ENCODE measurements at regions not wholly inside any gene's neighbourhood (a gene's known extent, or its start where the extent isn't known, plus 50 kb on each side); places are given as distances from the start of the nearest gene placed in this dataset.

DNA sequence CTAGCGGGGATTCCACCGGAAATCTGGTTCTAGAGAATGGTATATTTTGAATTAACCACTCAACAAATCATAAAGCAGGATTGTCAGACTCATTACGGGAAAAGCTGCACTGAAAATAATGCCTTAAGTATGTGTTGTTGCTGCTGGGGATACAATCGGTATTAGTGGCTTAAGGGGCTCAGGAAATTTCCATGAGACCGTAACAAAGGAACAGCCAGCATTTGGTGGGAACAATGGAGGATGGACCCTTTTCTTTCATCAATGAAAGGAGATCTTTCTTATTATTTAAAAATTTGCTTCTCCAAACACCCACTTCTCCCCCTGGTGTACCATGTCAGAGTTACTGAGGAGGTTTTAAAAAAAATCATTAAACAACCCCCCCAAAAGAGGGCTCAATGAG lies 342.6 kb upstream of the ZFHX3 start:
- 94% methylated on average over 5 of the region's 5 CpGs for WGBS
- no peak overlapping the region for H3K27ac ChIP-seq
- no peaks in the 10 kb centered on the region for H3K4me1 ChIP-seq
- no peaks in the 10 kb centered on the region for H3K9me3 ChIP-seq
- no peaks in the 10 kb centered on the region for H3K36me3 ChIP-seq
- H3K4me3 ChIP-seq, result no peak overlapping the region
- no peak for TF ChIP-seq EP300 (IDR thresholded peaks at IDR 0.05)
- DNase-seq (ENCODE audit: low spot score in 2 of 2), result no peak
- H3K27me3 ChIP-seq, result peaks cover 3% of the 10 kb centered on the region

DNA sequence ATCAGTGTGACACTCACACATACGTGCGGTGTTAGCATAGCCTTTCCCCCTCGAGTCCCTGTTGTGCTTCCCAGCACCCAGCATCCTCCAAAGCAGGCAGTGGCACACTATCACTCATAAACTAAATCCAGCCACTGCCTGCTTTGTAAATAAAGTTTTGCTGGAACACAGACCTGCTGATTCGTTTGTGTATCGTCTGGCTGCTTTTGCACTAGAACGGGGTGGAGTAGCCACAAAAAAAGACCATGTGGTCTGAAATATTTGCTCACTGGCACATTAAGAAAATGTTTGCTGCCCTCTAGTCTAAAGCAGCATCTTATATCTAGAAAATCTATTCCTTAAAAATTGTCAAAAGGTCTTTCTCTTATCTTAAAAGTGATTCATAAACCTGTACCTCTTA lies 341.2 kb upstream of the ZFHX3 start:
- DNase-seq (ENCODE audit: low spot score in 2 of 2), result no peak
- no peak overlapping the region for H3K27ac ChIP-seq

DNA sequence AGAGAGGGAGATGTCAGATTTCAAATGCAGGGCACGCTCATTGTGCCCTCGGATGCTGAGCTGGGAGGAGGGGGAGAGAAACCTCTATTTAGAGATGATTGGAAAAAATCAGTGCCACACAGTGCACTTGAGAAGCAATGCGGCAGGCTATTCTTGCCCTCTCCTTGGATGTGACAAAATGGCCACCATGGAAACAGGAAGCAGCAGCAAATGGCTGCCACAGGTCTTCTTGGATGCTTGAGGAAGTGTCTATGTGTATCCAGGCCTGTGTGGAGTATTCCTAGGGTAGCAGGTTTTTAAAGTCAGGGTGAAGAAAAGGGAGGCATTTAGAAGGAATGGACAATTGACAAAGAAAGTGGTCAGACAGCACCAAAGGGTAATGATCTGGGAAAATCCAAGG lies 340.1 kb upstream of the ZFHX3 start:
- no peaks in the 10 kb centered on the region for H3K36me3 ChIP-seq
- peaks cover 4% of the 10 kb centered on the region for H3K27me3 ChIP-seq
- TF ChIP-seq POLR2AphosphoS5 (IDR thresholded peaks at IDR 0.05) (no peak), POLR2A (IDR thresholded peaks at IDR 0.05) (no peak), EP300 (IDR thresholded peaks at IDR 0.05) (no peak)
- TF ChIP-seq, protein P1, sequence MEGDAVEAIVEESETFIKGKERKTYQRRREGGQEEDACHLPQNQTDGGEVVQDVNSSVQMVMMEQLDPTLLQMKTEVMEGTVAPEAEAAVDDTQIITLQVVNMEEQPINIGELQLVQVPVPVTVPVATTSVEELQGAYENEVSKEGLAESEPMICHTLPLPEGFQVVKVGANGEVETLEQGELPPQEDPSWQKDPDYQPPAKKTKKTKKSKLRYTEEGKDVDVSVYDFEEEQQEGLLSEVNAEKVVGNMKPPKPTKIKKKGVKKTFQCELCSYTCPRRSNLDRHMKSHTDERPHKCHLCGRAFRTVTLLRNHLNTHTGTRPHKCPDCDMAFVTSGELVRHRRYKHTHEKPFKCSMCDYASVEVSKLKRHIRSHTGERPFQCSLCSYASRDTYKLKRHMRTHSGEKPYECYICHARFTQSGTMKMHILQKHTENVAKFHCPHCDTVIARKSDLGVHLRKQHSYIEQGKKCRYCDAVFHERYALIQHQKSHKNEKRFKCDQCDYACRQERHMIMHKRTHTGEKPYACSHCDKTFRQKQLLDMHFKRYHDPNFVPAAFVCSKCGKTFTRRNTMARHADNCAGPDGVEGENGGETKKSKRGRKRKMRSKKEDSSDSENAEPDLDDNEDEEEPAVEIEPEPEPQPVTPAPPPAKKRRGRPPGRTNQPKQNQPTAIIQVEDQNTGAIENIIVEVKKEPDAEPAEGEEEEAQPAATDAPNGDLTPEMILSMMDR (IDR thresholded peaks at IDR 0.05), result no peak
- no peak for DNase-seq (ENCODE audit: low spot score in 2 of 2)
- H3K9me3 ChIP-seq, result no peaks in the 10 kb centered on the region
- WGBS, result 95% methylated on average over 3 of the region's 3 CpGs
- H3K4me1 ChIP-seq, result no peaks in the 10 kb centered on the region
- H3K4me3 ChIP-seq, result no peak overlapping the region
- no peak overlapping the region for H3K27ac ChIP-seq

More for the DNA sequence above, 341.2 kb upstream of the ZFHX3 start:
- H3K4me3 ChIP-seq, result no peak overlapping the region
- 49% methylated on average over 6 of the region's 6 CpGs for WGBS
- TF ChIP-seq POLR2AphosphoS5 (IDR thresholded peaks at IDR 0.05) (no peak), POLR2A (IDR thresholded peaks at IDR 0.05) (no peak), EP300 (IDR thresholded peaks at IDR 0.05) (no peak)
- TF ChIP-seq, protein P1 (IDR thresholded peaks at IDR 0.05), result no peak
- no peaks in the 10 kb centered on the region for H3K36me3 ChIP-seq
- peaks cover 4% of the 10 kb centered on the region for H3K27me3 ChIP-seq
- H3K4me1 ChIP-seq, result no peaks in the 10 kb centered on the region
- H3K9me3 ChIP-seq, result no peaks in the 10 kb centered on the region

DNA sequence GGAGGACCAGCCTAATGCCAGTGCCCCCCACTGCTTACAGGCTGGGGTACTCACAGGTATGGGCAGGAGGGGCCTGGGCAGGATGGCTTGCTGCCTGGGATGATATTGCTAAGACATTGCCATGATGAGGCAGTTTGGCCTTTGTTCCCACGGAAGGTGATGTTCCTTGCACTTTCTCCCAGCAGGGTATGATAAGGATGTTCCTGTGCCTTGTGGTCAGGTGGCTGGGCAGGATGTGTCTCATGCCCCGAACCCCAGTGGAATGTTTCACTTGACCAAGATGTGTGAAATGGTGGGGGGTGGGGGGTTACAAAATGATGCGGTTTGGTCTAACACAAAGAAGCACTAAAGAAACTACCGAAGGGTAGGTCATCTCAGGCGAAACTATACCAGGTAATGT lies 337.8 kb upstream of the ZFHX3 start:
- Histone ChIP-seq H3K4me1 (no peaks in the 10 kb centered on the region), H3K4me3 (no peak overlapping the region), H3K36me3 (no peaks in the 10 kb centered on the region), H3K9me3 (no peaks in the 10 kb centered on the region), H3K27ac (no peak overlapping the region), H3K27me3 (peaks cover 7% of the 10 kb centered on the region)
- no peak for TF ChIP-seq POLR2AphosphoS5 (IDR thresholded peaks at IDR 0.05)
- TF ChIP-seq POLR2A (IDR thresholded peaks at IDR 0.05), result no peak
- no peak for TF ChIP-seq EP300 (IDR thresholded peaks at IDR 0.05)
- TF ChIP-seq, protein P1 (IDR thresholded peaks at IDR 0.05), result no peak
- WGBS, result 93% methylated on average over 5 of the region's 5 CpGs
- DNase-seq (ENCODE audit: low spot score in 2 of 2), result no peak

DNA sequence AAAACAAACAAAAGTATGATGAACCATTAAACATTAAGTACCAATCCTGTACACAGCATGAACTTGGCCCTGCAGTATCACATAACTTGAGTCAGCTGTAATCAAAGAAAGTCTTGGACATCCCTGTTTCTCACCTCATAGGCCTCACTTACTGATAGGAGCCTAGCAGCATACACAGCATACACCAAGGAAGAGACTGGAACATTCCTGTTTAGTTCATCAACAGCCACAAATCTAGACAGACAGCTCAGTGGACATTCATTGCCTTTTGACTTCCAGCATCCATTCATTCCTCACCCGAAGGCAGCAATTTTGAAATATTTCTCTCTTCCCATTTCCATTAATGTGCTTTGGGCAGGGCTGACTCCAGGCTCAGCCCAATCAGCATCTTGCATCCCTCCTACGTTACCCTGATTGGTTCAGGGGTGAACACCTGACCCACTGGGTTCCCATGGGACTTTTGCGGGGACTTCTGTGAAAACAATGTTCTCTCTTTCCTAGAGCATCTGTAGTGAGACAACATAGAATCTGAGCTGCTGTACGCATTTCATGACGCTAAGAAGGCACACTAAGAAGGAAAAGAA lies 336.7 kb upstream of the ZFHX3 start:
- Histone ChIP-seq H3K4me1 (no peaks in the 10 kb centered on the region), H3K4me3 (no peak overlapping the region), H3K36me3 (no peaks in the 10 kb centered on the region), H3K27ac (no peak overlapping the region), H3K9me3 (no peaks in the 10 kb centered on the region), H3K27me3 (peaks cover 7% of the 10 kb centered on the region)
- DNase-seq (ENCODE audit: low spot score in 2 of 2), result no peak
- WGBS, result 90% methylated on average over 5 of the region's 5 CpGs
- TF ChIP-seq EP300 (IDR thresholded peaks at IDR 0.05), result no peak

DNA sequence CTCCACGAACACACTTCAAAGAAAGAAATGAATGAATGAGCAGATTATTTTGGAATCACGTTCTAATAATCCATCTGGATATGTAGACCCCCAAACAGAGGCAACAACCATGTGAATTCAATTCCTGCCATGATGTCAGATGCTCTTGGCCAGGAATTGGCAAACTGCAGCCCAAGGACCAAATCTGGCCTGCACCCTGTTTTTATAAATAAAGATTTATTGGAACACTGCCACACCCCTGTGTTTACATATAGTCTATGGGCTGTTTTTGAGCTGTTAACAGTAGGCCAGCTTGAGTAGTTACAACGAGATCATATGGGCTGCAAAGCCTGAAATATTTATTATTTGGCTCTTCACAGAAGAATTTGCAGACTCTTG lies 336.0 kb upstream of the ZFHX3 start:
- H3K27ac ChIP-seq, result no peak overlapping the region
- H3K4me1 ChIP-seq, result no peaks in the 10 kb centered on the region
- no peaks in the 10 kb centered on the region for H3K9me3 ChIP-seq
- WGBS, result 62% methylated on average over 3 of the region's 3 CpGs
- DNase-seq (ENCODE audit: low spot score in 2 of 2), result no peak
- no peak for TF ChIP-seq POLR2A (IDR thresholded peaks at IDR 0.05)
- TF ChIP-seq EP300 (IDR thresholded peaks at IDR 0.05), result no peak
- no peak for TF ChIP-seq POLR2AphosphoS5 (IDR thresholded peaks at IDR 0.05)
- TF ChIP-seq, protein P1 (IDR thresholded peaks at IDR 0.05), result no peak
- H3K27me3 ChIP-seq, result peaks cover 7% of the 10 kb centered on the region
- no peak overlapping the region for H3K4me3 ChIP-seq
- no peaks in the 10 kb centered on the region for H3K36me3 ChIP-seq

All from suprapubic skin (tissue), 4 donors.